ENCODE measurements at regions not wholly inside any gene's neighbourhood (a gene's known extent, or its start where the extent isn't known, plus 50 kb on each side); places are given as distances from the start of the nearest gene placed in this dataset.

DNA sequence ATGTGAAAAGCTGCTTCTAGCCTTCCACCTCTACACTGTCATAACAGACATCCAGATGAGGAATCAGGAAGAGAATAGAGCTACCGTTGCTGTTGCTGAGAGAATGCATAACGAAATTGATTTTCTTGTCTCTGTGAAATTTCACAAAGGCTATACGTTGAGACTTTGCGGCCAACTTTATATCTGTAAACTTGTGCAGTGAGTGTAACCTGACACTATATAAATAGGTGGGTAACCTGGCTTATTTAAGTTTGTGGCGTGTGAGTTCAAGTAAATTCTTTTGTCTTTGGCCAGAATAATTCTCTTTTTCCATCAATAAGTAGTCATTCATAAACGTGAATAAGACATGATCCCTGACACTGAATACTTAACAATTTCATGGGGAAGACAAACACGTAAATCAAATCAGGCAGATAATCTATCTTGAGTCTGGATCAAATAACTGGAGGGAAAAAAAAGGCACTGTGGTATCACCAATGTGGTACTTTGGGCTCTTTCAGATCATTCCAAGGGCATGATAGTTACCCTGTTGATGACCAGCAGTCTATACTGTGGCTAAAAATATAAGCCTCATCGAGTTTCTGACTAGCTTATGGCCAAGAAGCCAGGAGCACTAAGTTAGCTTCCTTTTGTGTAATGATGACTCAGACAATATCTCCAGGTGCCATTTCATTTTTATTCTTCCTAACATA is 98.2 kb upstream of the RASA1 start:
- ATAC-seq (ENCODE audit: low FRiP score) (no peak), DNase-seq (ENCODE audit: low spot score) (no peak)
- TF ChIP-seq, protein P1, sequence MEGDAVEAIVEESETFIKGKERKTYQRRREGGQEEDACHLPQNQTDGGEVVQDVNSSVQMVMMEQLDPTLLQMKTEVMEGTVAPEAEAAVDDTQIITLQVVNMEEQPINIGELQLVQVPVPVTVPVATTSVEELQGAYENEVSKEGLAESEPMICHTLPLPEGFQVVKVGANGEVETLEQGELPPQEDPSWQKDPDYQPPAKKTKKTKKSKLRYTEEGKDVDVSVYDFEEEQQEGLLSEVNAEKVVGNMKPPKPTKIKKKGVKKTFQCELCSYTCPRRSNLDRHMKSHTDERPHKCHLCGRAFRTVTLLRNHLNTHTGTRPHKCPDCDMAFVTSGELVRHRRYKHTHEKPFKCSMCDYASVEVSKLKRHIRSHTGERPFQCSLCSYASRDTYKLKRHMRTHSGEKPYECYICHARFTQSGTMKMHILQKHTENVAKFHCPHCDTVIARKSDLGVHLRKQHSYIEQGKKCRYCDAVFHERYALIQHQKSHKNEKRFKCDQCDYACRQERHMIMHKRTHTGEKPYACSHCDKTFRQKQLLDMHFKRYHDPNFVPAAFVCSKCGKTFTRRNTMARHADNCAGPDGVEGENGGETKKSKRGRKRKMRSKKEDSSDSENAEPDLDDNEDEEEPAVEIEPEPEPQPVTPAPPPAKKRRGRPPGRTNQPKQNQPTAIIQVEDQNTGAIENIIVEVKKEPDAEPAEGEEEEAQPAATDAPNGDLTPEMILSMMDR (IDR thresholded peaks at IDR 0.05) = no peak

DNA sequence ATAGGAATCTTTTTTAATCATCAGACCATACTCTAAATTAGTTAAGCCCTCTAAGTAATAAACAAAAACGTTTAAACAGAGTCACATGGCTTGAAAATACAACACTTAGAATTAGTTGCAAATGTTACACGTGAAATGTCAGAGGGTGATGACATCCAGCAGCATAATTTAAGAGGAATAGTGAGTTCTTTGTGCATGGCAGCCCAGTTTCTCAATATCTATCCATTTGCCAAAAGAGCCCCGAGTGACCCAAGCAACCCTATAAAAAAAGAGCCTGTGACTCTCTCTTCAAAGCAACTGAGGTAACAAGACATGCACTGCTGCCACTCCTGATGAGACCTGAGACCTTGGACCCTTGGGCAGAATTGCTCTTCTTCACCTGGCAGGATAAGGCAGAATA is 96.9 kb upstream of the RASA1 start:
- TF ChIP-seq, protein P1 (IDR thresholded peaks at IDR 0.05) = no peak
- DNase-seq (ENCODE audit: low spot score) (no peak), ATAC-seq (ENCODE audit: low FRiP score) (no peak)

DNA sequence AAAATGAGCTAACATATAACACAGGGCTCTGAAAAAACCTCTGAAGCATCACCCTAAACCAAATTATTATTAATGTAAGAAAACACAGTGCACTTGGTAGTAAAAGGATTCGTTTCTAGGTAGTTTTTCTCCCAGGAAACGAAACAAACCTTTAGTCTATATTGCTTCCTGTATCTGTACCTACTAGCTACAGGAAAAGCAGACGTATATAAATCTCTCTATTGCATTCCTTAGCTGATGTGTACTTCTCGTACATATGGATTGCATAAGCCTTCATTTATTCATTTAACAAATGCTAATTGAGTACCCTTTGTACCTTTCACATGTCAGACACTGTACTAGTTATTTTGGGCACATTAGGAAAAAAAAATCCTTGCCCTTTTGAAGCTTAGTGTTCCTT is 85.0 kb upstream of the RASA1 start:
- DNase-seq (ENCODE audit: low spot score) = no peak
- TF ChIP-seq, protein P1 (IDR thresholded peaks at IDR 0.05) = no peak
- ATAC-seq (ENCODE audit: low FRiP score) = no peak

DNA sequence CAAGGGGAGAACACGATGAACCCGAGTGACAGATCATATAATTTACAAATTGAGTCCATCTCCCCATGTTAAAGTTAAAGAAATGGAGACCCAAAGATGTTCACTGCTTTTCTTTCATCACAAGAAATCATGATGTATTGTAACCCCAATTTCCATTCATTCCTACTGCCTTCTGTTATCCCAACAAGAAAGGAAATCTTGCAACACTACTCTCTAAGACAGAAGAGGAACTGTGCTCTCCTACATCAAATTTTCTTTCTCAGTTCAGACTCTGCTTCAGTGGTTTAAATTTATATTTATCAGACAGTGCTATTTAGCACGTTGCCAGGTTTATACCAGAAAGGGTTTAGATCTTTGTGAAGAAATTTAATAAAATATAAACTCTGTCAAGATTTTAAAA is 83.8 kb upstream of the RASA1 start:
- DNase-seq (ENCODE audit: low spot score) (no peak), ATAC-seq (ENCODE audit: low FRiP score) (no peak)
- TF ChIP-seq, protein P1 (IDR thresholded peaks at IDR 0.05) = no peak

DNA sequence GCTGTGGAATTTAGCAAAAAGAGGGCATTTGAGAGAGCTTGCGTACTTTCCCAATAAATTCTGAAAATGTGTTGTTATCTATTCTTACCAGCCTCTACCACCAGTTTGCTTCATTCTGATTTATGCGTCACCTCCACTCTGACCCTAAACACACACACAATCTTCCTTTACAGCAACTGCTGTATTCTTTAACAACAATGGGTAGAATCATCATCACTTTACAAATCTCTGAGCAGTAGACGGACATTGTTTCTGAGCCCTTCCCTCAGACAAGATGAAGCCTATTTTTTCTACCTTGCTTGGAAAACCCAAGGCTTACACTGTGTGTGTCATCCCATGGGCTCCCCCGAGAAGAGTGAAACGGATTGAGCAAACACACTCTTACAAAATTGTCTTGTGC is 83.1 kb upstream of the RASA1 start:
- TF ChIP-seq, protein P1 (IDR thresholded peaks at IDR 0.05) = no peak
- DNase-seq (ENCODE audit: low spot score) (no peak), ATAC-seq (ENCODE audit: low FRiP score) (no peak)

DNA sequence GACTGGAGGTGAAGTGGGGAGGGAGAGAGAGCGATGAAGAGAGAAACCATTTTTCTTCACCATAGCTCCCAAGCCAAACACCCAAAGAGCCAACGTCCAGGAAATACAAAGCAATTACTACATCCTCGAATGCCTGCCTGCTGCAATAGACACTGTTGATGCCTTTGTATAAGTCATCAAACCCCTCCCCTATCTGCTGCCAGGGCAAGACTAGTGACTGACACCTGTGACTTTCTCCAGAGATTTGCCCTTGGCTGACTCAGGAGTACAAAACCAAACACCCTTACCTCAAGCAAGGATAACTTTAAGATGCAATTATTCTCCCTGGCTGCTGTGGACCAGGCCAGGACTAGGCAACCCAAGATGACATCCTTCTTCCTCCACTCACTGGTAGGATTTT is 81.8 kb upstream of the RASA1 start:
- DNase-seq (ENCODE audit: low spot score) = no peak
- TF ChIP-seq, protein P1 (IDR thresholded peaks at IDR 0.05) = no peak
- ATAC-seq (ENCODE audit: low FRiP score) = no peak

GRCh38 chr5:87188391-87188790 is 79.3 kb upstream of the RASA1 start:
- TF ChIP-seq, protein P1 (IDR thresholded peaks at IDR 0.05) = no peak
- ATAC-seq (ENCODE audit: low FRiP score) (no peak), DNase-seq (ENCODE audit: low spot score) (no peak)
